Activated CD4-positive, alpha-beta memory T cell treated with anti-CD3 and anti-CD28 coated beads, Interleukin-2, amount 10 ng/mL, durations not matched to agents 7 days and 5 days (primary cell): ENCODE measurements at regions not wholly inside any gene's neighbourhood (a gene's known extent, or its start where the extent isn't known, plus 50 kb on each side); places are given as distances from the start of the nearest gene placed in this dataset.
A peak's percentile ranks its signal among the peaks of the same experiment; 100 is the strongest.

Experiments
- CTCF ChIA-PET: fragments of 350-600 bp; sonication (Branson Sonifier 250); formaldehyde crosslinking; loops from one replicate; lab custom pipeline; 2021; ENCODE audit warnings: antibody characterized with exemption, inconsistent platforms; lab: Charles Lee
- POLR2A ChIA-PET: fragments of 350-600 bp; sonication (Branson Sonifier 250); formaldehyde crosslinking; loops from one replicate; lab custom pipeline; 2021; ENCODE audit warnings: antibody characterized with exemption; lab: Charles Lee
- DNase-seq: peaks from one replicate; pipeline ENCODE4 v3.0.0-alpha.2; 2020
- H3K27ac Mint-ChIP-seq: one replicate; pipeline ENCODE4 v1.8.0; 2021; ENCODE audit warnings: mild to moderate bottlenecking, mixed read lengths
- H3K27me3 Mint-ChIP-seq: one replicate; pipeline ENCODE4 v1.8.0; 2021; ENCODE audit warnings: mixed read lengths
- H3K36me3 Mint-ChIP-seq: one replicate; pipeline ENCODE4 v1.8.0; 2021; ENCODE audit warnings: low read depth, mixed read lengths
- H3K4me1 Mint-ChIP-seq: one replicate; pipeline ENCODE4 v1.8.0; 2021; ENCODE audit warnings: mixed read lengths
- H3K4me3 Mint-ChIP-seq: one replicate; pipeline ENCODE4 v1.8.0; 2021; ENCODE audit warnings: mild to moderate bottlenecking, mixed read lengths
- H3K9me3 Mint-ChIP-seq: one replicate; pipeline ENCODE4 v1.8.0; 2021; ENCODE audit warnings: mixed read lengths

GRCh38 chr22:45061332-45061731 is 51.5 kb upstream of the PHF21B start:
- Mint-ChIP-seq H3K27me3 (peaks cover 6% of the 10 kb centered on the region), H3K9me3 (no peaks in the 10 kb centered on the region), H3K36me3 (no peaks in the 10 kb centered on the region), H3K4me3 (no peak overlapping the region), H3K27ac (no peak overlapping the region), H3K4me1 (peaks cover 14% of the 10 kb centered on the region)
- DNase-seq: no peak
- ChIA-PET POLR2A (no interaction called here), CTCF (no interaction called here)

- Mint-ChIP-seq H3K9me3 (no peaks in the 10 kb centered on the region), H3K27ac (no peak overlapping the region), H3K4me3 (no peak overlapping the region), H3K27me3 (peaks cover 6% of the 10 kb centered on the region), H3K4me1 (peaks cover 14% of the 10 kb centered on the region), H3K36me3 (no peaks in the 10 kb centered on the region)
- peak; percentile 47 for DNase-seq
- ChIA-PET POLR2A (no interaction called here), CTCF (no interaction called here)
Observed at GRCh38 chr22:45064313-45065278, 54.8 kb upstream of the PHF21B start.

GRCh38 chr22:45065726-45066125 is 55.9 kb upstream of the PHF21B start:
- CTCF ChIA-PET: no interaction called here
- H3K4me1 Mint-ChIP-seq: peaks cover 14% of the 10 kb centered on the region
- H3K4me3 Mint-ChIP-seq: no peak overlapping the region
- H3K27me3 Mint-ChIP-seq: peaks cover 6% of the 10 kb centered on the region
- H3K27ac Mint-ChIP-seq: no peak overlapping the region
- no peaks in the 10 kb centered on the region for H3K9me3 Mint-ChIP-seq
- POLR2A ChIA-PET: no interaction called here
- no peaks in the 10 kb centered on the region for H3K36me3 Mint-ChIP-seq
- DNase-seq: no peak

- no peak for DNase-seq
- H3K4me3 Mint-ChIP-seq: no peak overlapping the region
- H3K9me3 Mint-ChIP-seq: no peaks in the 10 kb centered on the region
- H3K27ac Mint-ChIP-seq: no peak overlapping the region
- ChIA-PET CTCF (no interaction called here), POLR2A (no interaction called here)
- no peaks in the 10 kb centered on the region for H3K36me3 Mint-ChIP-seq
- peaks cover 15% of the 10 kb centered on the region for H3K27me3 Mint-ChIP-seq
- H3K4me1 Mint-ChIP-seq: peaks cover 14% of the 10 kb centered on the region
Observed at GRCh38 chr22:45067731-45068130, 57.9 kb upstream of the PHF21B start.

- Mint-ChIP-seq H3K36me3 (no peaks in the 10 kb centered on the region), H3K4me3 (no peak overlapping the region), H3K4me1 (peaks cover 3% of the 10 kb centered on the region), H3K27ac (no peak overlapping the region), H3K27me3 (peaks cover 24% of the 10 kb centered on the region), H3K9me3 (no peaks in the 10 kb centered on the region)
- CTCF ChIA-PET: no interaction called here
- POLR2A ChIA-PET: no interaction called here
- DNase-seq: no peak
Observed at GRCh38 chr22:45069925-45070324, 60.1 kb upstream of the PHF21B start.

- Mint-ChIP-seq H3K4me1 (no peaks in the 10 kb centered on the region), H3K27ac (no peak overlapping the region), H3K4me3 (no peak overlapping the region), H3K27me3 (peaks cover 24% of the 10 kb centered on the region), H3K36me3 (no peaks in the 10 kb centered on the region), H3K9me3 (no peaks in the 10 kb centered on the region)
- POLR2A ChIA-PET: no interaction called here
- DNase-seq: no peak
- CTCF ChIA-PET: no interaction called here
Observed at GRCh38 chr22:45071618-45072017, 61.8 kb upstream of the PHF21B start.

GRCh38 chr22:45072322-45072903 is 62.6 kb upstream of the PHF21B start:
- no peaks in the 10 kb centered on the region for H3K4me1 Mint-ChIP-seq
- no peak overlapping the region for H3K4me3 Mint-ChIP-seq
- no peaks in the 10 kb centered on the region for H3K36me3 Mint-ChIP-seq
- DNase-seq: no peak
- no peaks in the 10 kb centered on the region for H3K9me3 Mint-ChIP-seq
- POLR2A ChIA-PET: no interaction called here
- CTCF ChIA-PET: no interaction called here
- peaks cover 24% of the 10 kb centered on the region for H3K27me3 Mint-ChIP-seq
- no peak overlapping the region for H3K27ac Mint-ChIP-seq

- CTCF ChIA-PET: no interaction called here
- H3K4me3 Mint-ChIP-seq: no peak overlapping the region
- POLR2A ChIA-PET: no interaction called here
Observed at GRCh38 chr22:45073064-45073463, 63.3 kb upstream of the PHF21B start.

GRCh38 chr22:45077286-45077685 is 67.5 kb upstream of the PHF21B start:
- H3K27me3 Mint-ChIP-seq: peaks cover 28% of the 10 kb centered on the region
- POLR2A ChIA-PET: no interaction called here

More at GRCh38 chr22:45073064-45073463, 63.3 kb upstream of the PHF21B start:
- no peaks in the 10 kb centered on the region for H3K4me1 Mint-ChIP-seq
- no peak for DNase-seq
- H3K27ac Mint-ChIP-seq: no peak overlapping the region
- no peaks in the 10 kb centered on the region for H3K36me3 Mint-ChIP-seq
- H3K27me3 Mint-ChIP-seq: peaks cover 24% of the 10 kb centered on the region
- H3K9me3 Mint-ChIP-seq: no peaks in the 10 kb centered on the region

GRCh38 chr22:45077826-45078334 is 68.1 kb upstream of the PHF21B start:
- Mint-ChIP-seq H3K27ac (no peak overlapping the region), H3K27me3 (peaks cover 22% of the 10 kb centered on the region), H3K4me3 (no peak overlapping the region), H3K4me1 (no peaks in the 10 kb centered on the region), H3K9me3 (peaks cover 4% of the 10 kb centered on the region), H3K36me3 (peaks cover 3% of the 10 kb centered on the region)
- ChIA-PET CTCF (no interaction called here), POLR2A (no interaction called here)
- no peak for DNase-seq

More at GRCh38 chr22:45077286-45077685, 67.5 kb upstream of the PHF21B start:
- no peaks in the 10 kb centered on the region for H3K4me1 Mint-ChIP-seq
- CTCF ChIA-PET: no interaction called here
- H3K4me3 Mint-ChIP-seq: no peak overlapping the region
- H3K9me3 Mint-ChIP-seq: peaks cover 4% of the 10 kb centered on the region
- no peak for DNase-seq
- peaks cover 3% of the 10 kb centered on the region for H3K36me3 Mint-ChIP-seq
- H3K27ac Mint-ChIP-seq: no peak overlapping the region

- H3K27ac Mint-ChIP-seq: no peak overlapping the region
- DNase-seq: peak; percentile 20
- H3K4me3 Mint-ChIP-seq: no peak overlapping the region
- CTCF ChIA-PET: no interaction called here
- H3K4me1 Mint-ChIP-seq: peaks cover 5% of the 10 kb centered on the region
- POLR2A ChIA-PET: no interaction called here
- H3K36me3 Mint-ChIP-seq: peaks cover 3% of the 10 kb centered on the region
- H3K9me3 Mint-ChIP-seq: peaks cover 4% of the 10 kb centered on the region
- peaks cover 13% of the 10 kb centered on the region for H3K27me3 Mint-ChIP-seq
Observed at GRCh38 chr22:45082795-45083194, 73.0 kb upstream of the PHF21B start.

- ChIA-PET POLR2A (no interaction called here), CTCF (no interaction called here)
- H3K4me3 Mint-ChIP-seq: no peak overlapping the region
- H3K4me1 Mint-ChIP-seq: peaks cover 5% of the 10 kb centered on the region
- H3K36me3 Mint-ChIP-seq: peaks cover 3% of the 10 kb centered on the region
- no peak for DNase-seq
- H3K27ac Mint-ChIP-seq: no peak overlapping the region
- peaks cover 9% of the 10 kb centered on the region for H3K27me3 Mint-ChIP-seq
- H3K9me3 Mint-ChIP-seq: peaks cover 4% of the 10 kb centered on the region
Observed at GRCh38 chr22:45083659-45084305, 74.0 kb upstream of the PHF21B start.

- POLR2A ChIA-PET: no interaction called here
- DNase-seq: no peak
- H3K27me3 Mint-ChIP-seq: peaks cover 9% of the 10 kb centered on the region
- no peak overlapping the region for H3K27ac Mint-ChIP-seq
- H3K9me3 Mint-ChIP-seq: peaks cover 4% of the 10 kb centered on the region
- peaks cover 5% of the 10 kb centered on the region for H3K4me1 Mint-ChIP-seq
- CTCF ChIA-PET: interaction anchor here (0.6 kb wide), 1 partner anchor 366 kb away, joined by 3 read pairs; no protein-coding TSS in a partner anchor
- H3K4me3 Mint-ChIP-seq: no peak overlapping the region
- H3K36me3 Mint-ChIP-seq: peaks cover 3% of the 10 kb centered on the region
Observed at GRCh38 chr22:45084400-45084920, 74.7 kb upstream of the PHF21B start.
